HepG2 (cell line): ENCODE measurements at regions not wholly inside any gene's neighbourhood (a gene's known extent, or its start where the extent isn't known, plus 50 kb on each side); places are given as distances from the start of the nearest gene placed in this dataset.

Experiments
- ATF6 ChIP-seq: sonication (generic); formaldehyde crosslinking; conservative IDR thresholded peaks from 2 replicates; pipeline ENCODE4 v1.4.0; 2020; ENCODE audit warnings: missing genetic modification reagents
- PLSCR1 ChIP-seq: sonication (generic); formaldehyde crosslinking; IDR thresholded peaks from 2 replicates; pipeline ENCODE4 v1.5.0; 2020; ENCODE audit warnings: missing genetic modification reagents, mild to moderate bottlenecking, borderline replicate concordance
- RFX1 ChIP-seq: fragments of 450-650 bp; IDR thresholded peaks from 2 replicates; pipeline ENCODE4 v1.6.1; 2017
- ZNF142 ChIP-seq: sonication (generic); formaldehyde crosslinking; IDR thresholded peaks from 2 replicates; pipeline ENCODE4 v1.4.0; 2020; ENCODE audit warnings: missing genetic modification reagents
- ZNF350 ChIP-seq: sonication (generic); formaldehyde crosslinking; IDR thresholded peaks from 2 replicates; pipeline ENCODE4 v1.4.0; 2020; ENCODE audit warnings: mild to moderate bottlenecking, low read depth, missing genetic modification reagents, borderline replicate concordance
- ZNF510 ChIP-seq: sonication (generic); formaldehyde crosslinking; IDR thresholded peaks from 2 replicates; pipeline ENCODE4 v1.4.0; 2020; ENCODE audit warnings: low read depth, mild to moderate bottlenecking, missing genetic modification reagents
- ZNF564 ChIP-seq: sonication (generic); formaldehyde crosslinking; IDR thresholded peaks from 2 replicates; pipeline ENCODE4 v1.8.1; 2023; ENCODE audit warnings: mild to moderate bottlenecking, missing genetic modification reagents

GRCh38 chr6:65999288-65999791 lies 292.3 kb upstream of the EYS start (continued):
- TF ChIP-seq ZNF142 (no peak), ZNF350 (CRISPR knock-in tag) (no peak), RFX1 (no peak), ZNF510 (no peak), PLSCR1 (CRISPR knock-in tag) (no peak), ZNF564 (no peak), ATF6 (CRISPR knock-in tag) (no peak)
